Mesothelial cell of epicardium (in vitro differentiated cells): ENCODE measurements at regions not wholly inside any gene's neighbourhood (a gene's known extent, or its start where the extent isn't known, plus 50 kb on each side); places are given as distances from the start of the nearest gene placed in this dataset.

Experiments used
- DNase-seq, 2 experiments: peaks; one replicate each; pipeline ENCODE4 v3.0.0; 2021; ENCODE audit warnings: low spot score in 2 of 2; ENCODE audit not compliant: unreplicated experiment in 2 of 2
- H3K27ac Mint-ChIP-seq: 2 replicates; pipeline ENCODE4 v1.8.0; 2021; ENCODE audit warnings: mixed read lengths
- H3K27me3 Mint-ChIP-seq: 2 replicates; pipeline ENCODE4 v1.8.0; 2021; ENCODE audit warnings: low read depth, mixed read lengths
- H3K36me3 Mint-ChIP-seq: 2 replicates; pipeline ENCODE4 v1.8.0; 2021; ENCODE audit warnings: mixed read lengths
- H3K4me1 Mint-ChIP-seq: 2 replicates; pipeline ENCODE4 v1.8.0; 2021; ENCODE audit warnings: mixed read lengths
- H3K4me3 Mint-ChIP-seq: 2 replicates; pipeline ENCODE4 v1.8.0; 2021; ENCODE audit warnings: mild to moderate bottlenecking, moderate library complexity, mixed read lengths
- H3K9me3 Mint-ChIP-seq: 2 replicates; pipeline ENCODE4 v1.8.0; 2021; ENCODE audit warnings: mixed read lengths
- TF ChIP-seq, protein P1 (sequence below): fragments of 200-600 bp; sonication (generic); IDR thresholded peaks from one replicate; pipeline ENCODE4 v1.5.0; 2021; ENCODE audit warnings: antibody characterized with exemption; ENCODE audit not compliant: unreplicated experiment

- no peaks in the 10 kb centered on the region for H3K9me3 Mint-ChIP-seq
- H3K4me1 Mint-ChIP-seq, result no peaks in the 10 kb centered on the region
- H3K36me3 Mint-ChIP-seq, result no peaks in the 10 kb centered on the region
- H3K27me3 Mint-ChIP-seq, result no peaks in the 10 kb centered on the region
- TF ChIP-seq, protein P1, sequence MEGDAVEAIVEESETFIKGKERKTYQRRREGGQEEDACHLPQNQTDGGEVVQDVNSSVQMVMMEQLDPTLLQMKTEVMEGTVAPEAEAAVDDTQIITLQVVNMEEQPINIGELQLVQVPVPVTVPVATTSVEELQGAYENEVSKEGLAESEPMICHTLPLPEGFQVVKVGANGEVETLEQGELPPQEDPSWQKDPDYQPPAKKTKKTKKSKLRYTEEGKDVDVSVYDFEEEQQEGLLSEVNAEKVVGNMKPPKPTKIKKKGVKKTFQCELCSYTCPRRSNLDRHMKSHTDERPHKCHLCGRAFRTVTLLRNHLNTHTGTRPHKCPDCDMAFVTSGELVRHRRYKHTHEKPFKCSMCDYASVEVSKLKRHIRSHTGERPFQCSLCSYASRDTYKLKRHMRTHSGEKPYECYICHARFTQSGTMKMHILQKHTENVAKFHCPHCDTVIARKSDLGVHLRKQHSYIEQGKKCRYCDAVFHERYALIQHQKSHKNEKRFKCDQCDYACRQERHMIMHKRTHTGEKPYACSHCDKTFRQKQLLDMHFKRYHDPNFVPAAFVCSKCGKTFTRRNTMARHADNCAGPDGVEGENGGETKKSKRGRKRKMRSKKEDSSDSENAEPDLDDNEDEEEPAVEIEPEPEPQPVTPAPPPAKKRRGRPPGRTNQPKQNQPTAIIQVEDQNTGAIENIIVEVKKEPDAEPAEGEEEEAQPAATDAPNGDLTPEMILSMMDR, result no peak
- no peak overlapping the region for H3K27ac Mint-ChIP-seq
- no peak for DNase-seq
- H3K4me3 Mint-ChIP-seq, result no peak overlapping the region
These were observed 113.3 kb upstream of the TBX18 start for GRCh38 chr6:84877515-84878210.

DNA sequence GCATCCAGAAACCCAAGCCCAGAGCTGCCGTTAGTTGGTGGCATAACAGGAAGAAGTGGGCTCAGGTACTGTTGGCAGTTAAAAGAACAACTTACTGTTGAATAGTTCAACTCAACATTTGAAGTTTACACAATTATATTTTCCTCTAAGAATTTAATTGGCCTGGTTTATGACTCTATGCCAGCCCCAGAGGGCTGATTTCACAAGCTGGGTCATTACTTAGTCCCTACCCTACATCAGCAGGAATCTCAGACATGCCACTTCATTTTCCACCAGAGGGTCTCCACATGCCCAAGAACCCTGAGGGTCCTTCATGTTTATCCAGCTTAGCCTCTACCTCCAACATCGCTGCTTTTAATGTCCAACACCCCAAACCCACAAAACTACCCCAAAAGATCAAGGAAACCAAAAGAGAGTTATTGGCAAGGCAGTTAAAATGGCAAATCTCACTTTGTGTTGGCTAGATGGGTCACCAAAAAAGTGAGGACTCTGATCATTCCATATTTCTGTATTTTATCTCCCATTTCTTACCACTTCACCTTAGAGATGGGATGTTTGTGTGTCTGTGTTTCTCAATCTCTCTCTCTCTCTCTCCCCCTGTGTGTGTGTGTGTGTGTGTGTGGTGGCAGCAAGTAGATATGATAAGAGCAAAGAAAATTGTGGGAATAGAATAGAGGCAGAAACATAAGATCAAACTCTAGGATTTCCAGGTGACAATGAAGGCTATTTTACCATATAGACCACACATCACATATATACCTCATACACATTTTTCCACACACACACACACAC, 112.5 kb upstream of the TBX18 start:
- no peaks in the 10 kb centered on the region for H3K9me3 Mint-ChIP-seq
- no peaks in the 10 kb centered on the region for H3K36me3 Mint-ChIP-seq
- no peaks in the 10 kb centered on the region for H3K27me3 Mint-ChIP-seq
- TF ChIP-seq, protein P1, result no peak
- no peak overlapping the region for H3K27ac Mint-ChIP-seq
- DNase-seq, result no peak
- H3K4me1 Mint-ChIP-seq, result no peaks in the 10 kb centered on the region
- H3K4me3 Mint-ChIP-seq, result no peak overlapping the region

DNA sequence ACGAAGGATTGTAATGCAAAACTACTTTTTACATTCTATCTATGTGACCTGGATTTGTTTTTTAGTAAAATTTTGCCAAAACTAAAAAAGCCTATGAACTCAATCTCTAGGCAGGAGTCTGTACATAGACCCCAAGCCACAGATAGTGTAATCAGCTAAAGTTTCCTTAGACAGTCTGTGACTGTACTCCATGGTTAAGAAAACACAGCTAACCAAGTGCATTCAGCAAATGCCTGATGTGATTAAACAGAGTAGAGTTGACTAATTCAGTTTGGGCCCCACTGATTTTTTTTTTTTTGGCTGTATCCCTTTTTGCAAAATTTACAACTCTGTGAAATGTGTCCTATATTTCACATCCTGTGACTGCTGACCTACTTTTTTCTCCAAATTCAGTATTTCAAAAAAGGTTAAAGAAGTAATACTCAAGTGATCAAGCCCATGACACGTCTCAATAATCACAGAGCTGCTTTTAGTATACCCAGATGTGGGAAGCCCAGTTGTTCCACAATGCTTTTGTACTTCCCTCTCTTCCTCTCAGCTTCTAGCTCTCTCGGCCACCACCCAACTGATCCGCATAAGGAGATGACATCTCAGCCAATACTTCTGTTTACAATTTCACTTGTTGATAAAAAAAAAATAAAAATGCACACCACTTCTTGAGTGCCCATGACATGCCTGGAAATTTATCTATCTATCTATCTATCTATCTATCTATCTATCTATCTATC, 108.8 kb upstream of the TBX18 start:
- Mint-ChIP-seq H3K27me3 (peaks cover 6% of the 10 kb centered on the region), H3K36me3 (no peaks in the 10 kb centered on the region), H3K4me1 (no peaks in the 10 kb centered on the region), H3K4me3 (no peak overlapping the region), H3K9me3 (no peaks in the 10 kb centered on the region), H3K27ac (no peak overlapping the region)
- DNase-seq, result no peak
- TF ChIP-seq, protein P1, result no peak

DNA sequence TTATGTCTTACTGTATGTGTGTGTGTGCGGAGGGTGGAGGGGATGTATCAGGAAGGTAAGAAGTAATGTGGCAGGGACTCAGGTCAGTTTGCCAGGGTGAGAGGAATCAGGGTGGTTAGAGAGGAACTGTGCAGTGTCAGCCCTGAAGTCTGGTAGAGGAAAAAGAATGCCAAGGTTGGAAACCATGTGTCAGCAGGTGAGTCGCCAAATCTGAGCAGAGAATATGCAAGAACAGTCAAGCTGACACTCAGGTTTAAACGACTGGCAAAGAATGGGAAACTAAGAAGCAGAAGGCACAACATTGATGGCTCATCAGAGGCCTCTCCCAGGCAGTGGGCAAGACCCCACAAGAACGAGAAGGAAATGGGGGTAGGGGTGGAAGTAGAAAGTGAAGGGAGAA, 107.5 kb upstream of the TBX18 start:
- Mint-ChIP-seq H3K36me3 (no peaks in the 10 kb centered on the region), H3K4me3 (no peak overlapping the region), H3K9me3 (no peaks in the 10 kb centered on the region), H3K27me3 (peaks cover 6% of the 10 kb centered on the region), H3K4me1 (no peaks in the 10 kb centered on the region), H3K27ac (no peak overlapping the region)
- DNase-seq, result no peak
- TF ChIP-seq, protein P1, result no peak

DNA sequence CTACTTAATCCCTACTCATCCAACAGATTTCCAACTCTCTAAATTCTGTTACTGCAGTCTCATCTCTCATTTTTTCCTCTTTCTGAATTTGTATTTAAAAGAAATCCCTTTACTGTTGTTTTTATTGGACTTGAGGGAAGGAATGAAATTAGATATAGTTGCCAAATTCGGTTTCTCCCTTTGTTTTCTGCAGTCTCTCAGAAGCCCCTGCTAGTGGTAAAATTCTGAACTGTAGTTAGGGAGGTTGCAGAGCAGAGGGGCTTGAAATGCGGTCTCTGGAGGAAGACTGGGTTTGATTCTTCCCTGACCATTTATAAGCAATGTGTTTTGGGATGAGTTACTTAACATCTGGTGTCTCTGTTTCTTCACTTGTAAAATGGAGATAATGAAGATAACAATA, 106.3 kb upstream of the TBX18 start:
- no peak overlapping the region for H3K27ac Mint-ChIP-seq
- no peaks in the 10 kb centered on the region for H3K9me3 Mint-ChIP-seq
- no peak for DNase-seq
- TF ChIP-seq, protein P1, result no peak
- no peak overlapping the region for H3K4me3 Mint-ChIP-seq
- H3K4me1 Mint-ChIP-seq, result no peaks in the 10 kb centered on the region
- peaks cover 6% of the 10 kb centered on the region for H3K27me3 Mint-ChIP-seq
- no peaks in the 10 kb centered on the region for H3K36me3 Mint-ChIP-seq
